ENCODE measurements at regions not wholly inside any gene's neighbourhood (a gene's known extent, or its start where the extent isn't known, plus 50 kb on each side); places are given as distances from the start of the nearest gene placed in this dataset.
"Not testable (repeated sequence)": the region's sequence is repeated elsewhere in the genome, so short reads cannot be mapped to it uniquely, and the experiment has no call there.

GRCh38 chr7:65508581-65509367, 135.1 kb downstream of the ZNF92 start:
- 0 out of 2 replicates have a peak, but pooled peaks have one; percentile 9 for TF ChIP-seq BCOR (IDR thresholded peaks at IDR 0.05)
- TF ChIP-seq, protein P1, sequence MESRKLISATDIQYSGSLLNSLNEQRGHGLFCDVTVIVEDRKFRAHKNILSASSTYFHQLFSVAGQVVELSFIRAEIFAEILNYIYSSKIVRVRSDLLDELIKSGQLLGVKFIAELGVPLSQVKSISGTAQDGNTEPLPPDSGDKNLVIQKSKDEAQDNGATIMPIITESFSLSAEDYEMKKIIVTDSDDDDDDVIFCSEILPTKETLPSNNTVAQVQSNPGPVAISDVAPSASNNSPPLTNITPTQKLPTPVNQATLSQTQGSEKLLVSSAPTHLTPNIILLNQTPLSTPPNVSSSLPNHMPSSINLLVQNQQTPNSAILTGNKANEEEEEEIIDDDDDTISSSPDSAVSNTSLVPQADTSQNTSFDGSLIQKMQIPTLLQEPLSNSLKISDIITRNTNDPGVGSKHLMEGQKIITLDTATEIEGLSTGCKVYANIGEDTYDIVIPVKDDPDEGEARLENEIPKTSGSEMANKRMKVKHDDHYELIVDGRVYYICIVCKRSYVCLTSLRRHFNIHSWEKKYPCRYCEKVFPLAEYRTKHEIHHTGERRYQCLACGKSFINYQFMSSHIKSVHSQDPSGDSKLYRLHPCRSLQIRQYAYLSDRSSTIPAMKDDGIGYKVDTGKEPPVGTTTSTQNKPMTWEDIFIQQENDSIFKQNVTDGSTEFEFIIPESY (CRISPR knock-in tag; IDR thresholded peaks at IDR 0.05) = 0 out of 2 replicates have a peak, but pooled peaks have one; percentile 22
- peak; percentile 94 for ATAC-seq
- POLR2A ChIA-PET; intact Hi-C loops (cut with micrococcal nuclease); DNase-seq (ENCODE audit: extremely low read depth in 1 of 4, low spot score in 3 of 4); in situ Hi-C loops (cut with MboI); H3K27me3 ChIP-seq (ENCODE audit: control insufficient read depth in 2 of 2, insufficient read depth in 2 of 2, low read length in 2 of 2); FAIRE-seq; BruUV-seq (replicated peaks); H3K36me3 ChIP-seq (ENCODE audit: control insufficient read depth, insufficient read depth, low read length); H3K9me1 ChIP-seq (ENCODE audit: control insufficient read depth, insufficient read depth, low read length); H3K9me3 ChIP-seq (replicated peaks; ENCODE audit: control insufficient read depth, insufficient read depth, low read depth, low read length); CTCF ChIA-PET (ENCODE audit: low intra/inter-chr PET ratio); H4K20me1 ChIP-seq (replicated peaks; ENCODE audit: control insufficient read depth, insufficient read depth, low read length); H3K79me2 ChIP-seq (ENCODE audit: control insufficient read depth, insufficient read depth, low read length): not testable (repeated sequence)
- Histone ChIP-seq H3K27ac (ENCODE audit: extremely low read depth, low read depth, low read length) (peak overlapping the region; percentile 43; the same call in 1 of the 3 replicates), H2AFZ (ENCODE audit: low read depth, low read length) (peak overlapping the region; percentile 46; the same call in 1 of the 2 replicates), H3K4me3 (peak overlapping the region; percentile 87), H3K9ac (ENCODE audit: insufficient read depth in 1 of 2, low read depth in 2 of 2, low read length in 2 of 2) (peak overlapping the region; percentile 60 to 94; a peak in 3 of 4 replicates), H3K4me1 (replicated peaks in 1 of 2; ENCODE audit: control insufficient read depth in 2 of 2, insufficient read depth in 2 of 2, low read length in 2 of 2) (peaks cover 0 to 17% of the 10 kb centered on the region in 2 experiments; a peak in 2 of 5 replicates), H3K4me2 (ENCODE audit: insufficient read depth, low read length) (peak overlapping the region; percentile 28; the same call in 1 of the 2 replicates)
- 15% methylated on average over 36 of the region's 85 CpGs for WGBS (ENCODE audit: insufficient coverage, low coverage, missing lambda C conversion rate)

All from K562 (cell line).